ENCODE measurements at regions not wholly inside any gene's neighbourhood (a gene's known extent, or its start where the extent isn't known, plus 50 kb on each side); places are given as distances from the start of the nearest gene placed in this dataset.

- TF ChIP-seq CTCF (IDR thresholded peaks at IDR 0.05): no peak
- TF ChIP-seq EP300 (IDR thresholded peaks at IDR 0.05): no peak
- no peak for TF ChIP-seq POLR2AphosphoS5 (IDR thresholded peaks at IDR 0.05)
Measured at GRCh38 chr12:67091204-67091603, 178.0 kb upstream of the CAND1 start.

All from stomach (tissue), 4 donors.